ENCODE measurements at regions not wholly inside any gene's neighbourhood (a gene's known extent, or its start where the extent isn't known, plus 50 kb on each side); places are given as distances from the start of the nearest gene placed in this dataset.

GRCh38 chr4:54806351-54806750 lies 148.6 kb downstream of the KIT start:
- H3K36me3 ChIP-seq (ENCODE audit: insufficient read depth, low read length) = no peaks in the 10 kb centered on the region
- no peak for TF ChIP-seq CTCF (IDR thresholded peaks at IDR 0.05; ENCODE audit: low read length)
- TF ChIP-seq EZH2 (IDR thresholded peaks at IDR 0.05; ENCODE audit: borderline replicate concordance, low read length) = no peak

GRCh38 chr4:54802336-54802735 lies 144.6 kb downstream of the KIT start:
- Histone ChIP-seq H4K20me1 (ENCODE audit: insufficient read depth, low read length) (no peaks in the 10 kb centered on the region), H3K27ac (ENCODE audit: low read depth, low read length, poor library complexity, severe bottlenecking) (no peak overlapping the region), H3K79me2 (ENCODE audit: insufficient read depth, low read length) (no peaks in the 10 kb centered on the region), H3K9ac (ENCODE audit: low read length) (no peak overlapping the region), H3K9me2 (ENCODE audit: low read depth, low read length) (no peaks in the 10 kb centered on the region), H3F3A (ENCODE audit: insufficient read depth, low read length) (no peaks in the 10 kb centered on the region), H3K9me3 (ENCODE audit: low read length) (no peaks in the 10 kb centered on the region), H3K27me3 (ENCODE audit: insufficient read depth, low read length) (no peaks in the 10 kb centered on the region), H3K4me3 (ENCODE audit: low read depth, low read length, poor library complexity, severe bottlenecking) (no peak overlapping the region), H3K4me1 (ENCODE audit: insufficient read depth, low read length, severe bottlenecking) (no peaks in the 10 kb centered on the region), H2AFZ (ENCODE audit: low read length) (no peak overlapping the region), H3K36me3 (ENCODE audit: insufficient read depth, low read length) (no peaks in the 10 kb centered on the region), H3K4me2 (ENCODE audit: low read length) (no peak overlapping the region)
- TF ChIP-seq EZH2 (IDR thresholded peaks at IDR 0.05; ENCODE audit: borderline replicate concordance, low read length) (no peak), CTCF (IDR thresholded peaks at IDR 0.05; ENCODE audit: low read length) (no peak)

More at GRCh38 chr4:54806351-54806750, 148.6 kb downstream of the KIT start:
- Histone ChIP-seq H3K27me3 (ENCODE audit: insufficient read depth, low read length) (no peaks in the 10 kb centered on the region), H3K9me2 (ENCODE audit: low read depth, low read length) (no peaks in the 10 kb centered on the region), H3K79me2 (ENCODE audit: insufficient read depth, low read length) (no peaks in the 10 kb centered on the region), H3K4me2 (ENCODE audit: low read length) (no peak overlapping the region), H2AFZ (ENCODE audit: low read length) (no peak overlapping the region), H3K9ac (ENCODE audit: low read length) (no peak overlapping the region), H3K27ac (ENCODE audit: low read depth, low read length, poor library complexity, severe bottlenecking) (no peak overlapping the region), H4K20me1 (ENCODE audit: insufficient read depth, low read length) (no peaks in the 10 kb centered on the region), H3K9me3 (ENCODE audit: low read length) (no peaks in the 10 kb centered on the region), H3F3A (ENCODE audit: insufficient read depth, low read length) (no peaks in the 10 kb centered on the region), H3K4me3 (ENCODE audit: low read depth, low read length, poor library complexity, severe bottlenecking) (no peak overlapping the region), H3K4me1 (ENCODE audit: insufficient read depth, low read length, severe bottlenecking) (no peaks in the 10 kb centered on the region)

- Histone ChIP-seq H3K36me3 (ENCODE audit: insufficient read depth, low read length) (no peaks in the 10 kb centered on the region), H3K4me2 (ENCODE audit: low read length) (no peak overlapping the region), H3K27ac (ENCODE audit: low read depth, low read length, poor library complexity, severe bottlenecking) (no peak overlapping the region), H2AFZ (ENCODE audit: low read length) (no peak overlapping the region), H3K27me3 (ENCODE audit: insufficient read depth, low read length) (no peaks in the 10 kb centered on the region), H3K9me2 (ENCODE audit: low read depth, low read length) (no peaks in the 10 kb centered on the region), H3K9me3 (ENCODE audit: low read length) (no peaks in the 10 kb centered on the region), H4K20me1 (ENCODE audit: insufficient read depth, low read length) (no peaks in the 10 kb centered on the region), H3K9ac (ENCODE audit: low read length) (no peak overlapping the region), H3K79me2 (ENCODE audit: insufficient read depth, low read length) (no peaks in the 10 kb centered on the region), H3F3A (ENCODE audit: insufficient read depth, low read length) (no peaks in the 10 kb centered on the region), H3K4me1 (ENCODE audit: insufficient read depth, low read length, severe bottlenecking) (no peaks in the 10 kb centered on the region), H3K4me3 (ENCODE audit: low read depth, low read length, poor library complexity, severe bottlenecking) (no peak overlapping the region)
- TF ChIP-seq CTCF (IDR thresholded peaks at IDR 0.05; ENCODE audit: low read length) = no peak
- TF ChIP-seq EZH2 (IDR thresholded peaks at IDR 0.05; ENCODE audit: borderline replicate concordance, low read length) = no peak
These were observed 143.2 kb downstream of the KIT start for GRCh38 chr4:54800831-54801530.
